Osteoblast (primary cell): ENCODE measurements at regions not wholly inside any gene's neighbourhood (a gene's known extent, or its start where the extent isn't known, plus 50 kb on each side); places are given as distances from the start of the nearest gene placed in this dataset.

ENCODE experiments used
- DNase-seq: peaks from one replicate; pipeline ENCODE4 v3.0.0; 2011; ENCODE audit warnings: low spot score, mixed read lengths; ENCODE audit not compliant: insufficient read length; ENCODE audit errors: missing footprints
- H2AFZ ChIP-seq: 2 replicates; pipeline ENCODE4 v1.6.0; 2011; ENCODE audit warnings: mild to moderate bottlenecking, low read length
- H3K27ac ChIP-seq: 2 replicates; pipeline ENCODE4 v1.5.1; 2011; ENCODE audit warnings: mild to moderate bottlenecking, low read depth, low read length, moderate library complexity
- H3K27me3 ChIP-seq: 2 replicates; pipeline ENCODE4 v1.6.0; 2012; ENCODE audit warnings: mild to moderate bottlenecking, control low read depth, inconsistent platforms, low read length, moderate library complexity; ENCODE audit not compliant: insufficient read depth
- H3K36me3 ChIP-seq: 2 replicates; pipeline ENCODE4 v1.5.1; 2011; ENCODE audit warnings: mild to moderate bottlenecking, low read length, control low read depth, moderate library complexity; ENCODE audit not compliant: insufficient read depth
- H3K4me1 ChIP-seq: 2 replicates; pipeline ENCODE4 v1.5.1; 2011; ENCODE audit warnings: mild to moderate bottlenecking, low read length, control low read depth, moderate library complexity; ENCODE audit not compliant: insufficient read depth
- H3K4me2 ChIP-seq: 2 replicates; pipeline ENCODE4 v1.6.0; 2011; ENCODE audit warnings: mild to moderate bottlenecking, low read length; ENCODE audit not compliant: insufficient read depth
- H3K4me3 ChIP-seq: fragments of 200-600 bp; sonication (generic); 3 replicates; pipeline ENCODE4 v1.5.1; 2012; ENCODE audit warnings: mild to moderate bottlenecking, low read length, inconsistent platforms; ENCODE audit not compliant: insufficient read depth
- H3K79me2 ChIP-seq: 2 replicates; pipeline ENCODE4 v1.6.0; 2012; ENCODE audit warnings: mild to moderate bottlenecking, low read length, control low read depth, inconsistent platforms; ENCODE audit not compliant: insufficient read depth
- H3K9me3 ChIP-seq: 2 replicates; pipeline ENCODE4 v1.5.1; 2011; ENCODE audit warnings: low read depth, low read length, control low read depth
- H4K20me1 ChIP-seq: 2 replicates; pipeline ENCODE4 v1.6.0; 2012; ENCODE audit warnings: mild to moderate bottlenecking, low read length, control low read depth; ENCODE audit not compliant: insufficient read depth
- CTCF ChIP-seq: IDR thresholded peaks from 2 replicates; pipeline ENCODE4 v1.5.1; 2011; ENCODE audit warnings: mild to moderate bottlenecking, low read depth, low read length, moderate library complexity; ENCODE audit errors: extremely low read depth

GRCh38 chr16:5762362-5762761 is 664.8 kb upstream of the EEF2KMT start:
- no peak for TF ChIP-seq CTCF

GRCh38 chr16:5761592-5761991 is 664.0 kb upstream of the EEF2KMT start:
- H3K4me2 ChIP-seq: no peak overlapping the region
- H2AFZ ChIP-seq: no peak overlapping the region
- no peak for DNase-seq
- no peaks in the 10 kb centered on the region for H3K9me3 ChIP-seq
- H3K27ac ChIP-seq: no peak overlapping the region
- no peaks in the 10 kb centered on the region for H3K79me2 ChIP-seq
- H3K36me3 ChIP-seq: no peaks in the 10 kb centered on the region
- H4K20me1 ChIP-seq: no peaks in the 10 kb centered on the region
- no peaks in the 10 kb centered on the region for H3K4me1 ChIP-seq
- no peak for TF ChIP-seq CTCF
- H3K27me3 ChIP-seq: no peaks in the 10 kb centered on the region
- H3K4me3 ChIP-seq: no peak overlapping the region

More at GRCh38 chr16:5762362-5762761, 664.8 kb upstream of the EEF2KMT start:
- H3K27ac ChIP-seq: no peak overlapping the region
- no peaks in the 10 kb centered on the region for H3K27me3 ChIP-seq
- no peak for DNase-seq
- H3K4me2 ChIP-seq: no peak overlapping the region
- H4K20me1 ChIP-seq: no peaks in the 10 kb centered on the region
- no peak overlapping the region for H2AFZ ChIP-seq
- no peak overlapping the region for H3K4me3 ChIP-seq
- no peaks in the 10 kb centered on the region for H3K4me1 ChIP-seq
- H3K79me2 ChIP-seq: no peaks in the 10 kb centered on the region
- H3K9me3 ChIP-seq: no peaks in the 10 kb centered on the region
- H3K36me3 ChIP-seq: no peaks in the 10 kb centered on the region

GRCh38 chr16:5758281-5758680 is 660.7 kb upstream of the EEF2KMT start:
- H3K79me2 ChIP-seq: no peaks in the 10 kb centered on the region
- no peak for TF ChIP-seq CTCF
- H3K4me2 ChIP-seq: no peak overlapping the region
- H2AFZ ChIP-seq: no peak overlapping the region
- H3K4me3 ChIP-seq: no peak overlapping the region
- no peaks in the 10 kb centered on the region for H3K27me3 ChIP-seq
- DNase-seq: no peak
- no peaks in the 10 kb centered on the region for H3K4me1 ChIP-seq
- H4K20me1 ChIP-seq: no peaks in the 10 kb centered on the region
- no peak overlapping the region for H3K27ac ChIP-seq
- no peaks in the 10 kb centered on the region for H3K9me3 ChIP-seq
- H3K36me3 ChIP-seq: no peaks in the 10 kb centered on the region

GRCh38 chr16:5756969-5757368 is 659.4 kb upstream of the EEF2KMT start:
- TF ChIP-seq CTCF: no peak
- no peak for DNase-seq
- H3K4me1 ChIP-seq: no peaks in the 10 kb centered on the region
- no peaks in the 10 kb centered on the region for H3K9me3 ChIP-seq
- H2AFZ ChIP-seq: no peak overlapping the region
- H3K27me3 ChIP-seq: no peaks in the 10 kb centered on the region
- H3K4me2 ChIP-seq: no peak overlapping the region
- H4K20me1 ChIP-seq: no peaks in the 10 kb centered on the region
- H3K36me3 ChIP-seq: no peaks in the 10 kb centered on the region
- no peaks in the 10 kb centered on the region for H3K79me2 ChIP-seq
- H3K4me3 ChIP-seq: no peak overlapping the region
- H3K27ac ChIP-seq: no peak overlapping the region
